Loucy (cell line): ENCODE measurements at regions not wholly inside any gene's neighbourhood (a gene's known extent, or its start where the extent isn't known, plus 50 kb on each side); places are given as distances from the start of the nearest gene placed in this dataset.

ENCODE experiments used
- H2AFZ ChIP-seq: fragments of 200-600 bp; sonication (generic); 2 replicates; pipeline ENCODE4 v1.6.0; 2016; ENCODE audit warnings: antibody characterized with exemption, mild to moderate bottlenecking, low read length, moderate library complexity
- H3F3A ChIP-seq: fragments of 200-600 bp; 2 replicates; pipeline ENCODE4 v1.6.0; 2016; ENCODE audit warnings: antibody characterized with exemption, low read depth, mild to moderate bottlenecking
- H3K27me3 ChIP-seq: fragments of 200-600 bp; sonication (generic); 2 replicates; pipeline ENCODE4 v1.6.1; 2014; ENCODE audit warnings: low read length, mild to moderate bottlenecking; ENCODE audit not compliant: insufficient read depth, poor library complexity, severe bottlenecking
- H3K36me3 ChIP-seq: fragments of 200-600 bp; sonication (generic); 2 replicates; pipeline ENCODE4 v1.6.1; 2016; ENCODE audit warnings: low read length; ENCODE audit not compliant: insufficient read depth
- H3K4me1 ChIP-seq: fragments of 200-600 bp; sonication (generic); 2 replicates; pipeline ENCODE4 v1.5.1; 2014; ENCODE audit warnings: low read length, mild to moderate bottlenecking; ENCODE audit not compliant: insufficient read depth, poor library complexity, severe bottlenecking
- H3K4me2 ChIP-seq: fragments of 200-600 bp; sonication (generic); 2 replicates; pipeline ENCODE4 v1.6.0; 2014; ENCODE audit warnings: antibody characterized with exemption, low read length, low read depth, mild to moderate bottlenecking; ENCODE audit not compliant: poor library complexity, severe bottlenecking
- H3K4me3 ChIP-seq: fragments of 200-600 bp; sonication (generic); 2 replicates; pipeline ENCODE4 v1.5.1; 2014; ENCODE audit warnings: low read length, mild to moderate bottlenecking, mixed read lengths; ENCODE audit not compliant: poor library complexity, severe bottlenecking
- H3K79me2 ChIP-seq: fragments of 200-600 bp; sonication (generic); 2 replicates; pipeline ENCODE4 v1.6.1; 2014; ENCODE audit warnings: low read length; ENCODE audit not compliant: insufficient read depth
- H3K9ac ChIP-seq: fragments of 200-600 bp; sonication (generic); 2 replicates; pipeline ENCODE4 v1.6.0; 2014; ENCODE audit warnings: mild to moderate bottlenecking, low read depth, low read length, moderate library complexity; ENCODE audit not compliant: poor library complexity, severe bottlenecking
- H3K9me2 ChIP-seq: fragments of 200-600 bp; sonication (generic); replicated peaks from 2 replicates; pipeline ENCODE4 v1.6.1; 2016; ENCODE audit warnings: low read depth, low read length, mixed read lengths
- H3K9me3 ChIP-seq: fragments of 200-600 bp; sonication (generic); 2 replicates; pipeline ENCODE4 v1.6.1; 2014; ENCODE audit warnings: mild to moderate bottlenecking, antibody characterized with exemption, low read length, low read depth; ENCODE audit not compliant: insufficient read depth
- H4K20me1 ChIP-seq: fragments of 200-600 bp; sonication (generic); 2 replicates; pipeline ENCODE4 v1.6.0; 2014; ENCODE audit warnings: antibody characterized with exemption, low read length, mild to moderate bottlenecking; ENCODE audit not compliant: insufficient read depth, poor library complexity, severe bottlenecking
- EZH2phosphoT487 ChIP-seq: fragments of 200-600 bp; IDR thresholded peaks from 2 replicates; pipeline ENCODE4 v1.6.1; 2018; ENCODE audit warnings: antibody characterized with exemption, mild to moderate bottlenecking, moderate library complexity, borderline replicate concordance
- TF ChIP-seq, protein P1 (sequence below): fragments of 200-600 bp; sonication (generic); conservative IDR thresholded peaks from 2 replicates; pipeline ENCODE4 v1.5.1; 2014; ENCODE audit warnings: mild to moderate bottlenecking, antibody characterized with exemption, low read length

DNA sequence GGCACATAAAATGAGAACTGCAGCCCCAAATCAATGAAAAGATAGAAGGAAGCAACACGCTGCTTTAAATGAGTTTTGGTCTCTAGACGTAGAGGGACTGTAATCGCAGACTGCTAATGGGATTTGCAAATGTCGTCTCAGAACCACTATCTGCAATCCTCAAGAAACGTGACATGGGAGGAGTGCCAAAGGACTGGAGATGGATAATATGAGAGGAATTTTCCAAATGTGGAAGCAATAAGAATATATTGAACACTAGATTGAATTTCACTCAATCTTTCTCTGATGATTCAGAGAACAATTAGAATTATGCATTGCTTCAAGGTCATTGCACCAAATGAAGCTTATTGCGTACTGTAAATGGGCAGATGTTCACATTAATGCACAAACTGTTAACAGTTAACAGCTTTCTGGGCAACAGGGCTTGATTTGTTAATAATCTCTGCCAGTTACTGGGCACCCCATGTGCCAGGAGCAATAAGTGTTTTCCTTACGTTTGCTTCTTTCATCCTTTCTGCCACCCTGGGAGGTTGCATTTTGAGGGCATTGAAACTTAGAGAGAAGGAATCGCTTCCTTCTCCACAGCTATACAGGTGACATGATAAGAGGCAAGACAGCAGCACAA is 62.8 kb upstream of the WASF3 start:
- Histone ChIP-seq H3K9me2 (no peaks in the 10 kb centered on the region), H2AFZ (no peak overlapping the region), H3K9me3 (no peaks in the 10 kb centered on the region), H3F3A (no peaks in the 10 kb centered on the region), H3K27me3 (no peaks in the 10 kb centered on the region), H3K36me3 (no peaks in the 10 kb centered on the region), H3K4me3 (no peak overlapping the region), H4K20me1 (no peaks in the 10 kb centered on the region), H3K4me1 (peaks cover 8% of the 10 kb centered on the region), H3K79me2 (no peaks in the 10 kb centered on the region), H3K9ac (no peak overlapping the region), H3K4me2 (no peak overlapping the region)
- no peak for TF ChIP-seq EZH2phosphoT487
- TF ChIP-seq, protein P1, sequence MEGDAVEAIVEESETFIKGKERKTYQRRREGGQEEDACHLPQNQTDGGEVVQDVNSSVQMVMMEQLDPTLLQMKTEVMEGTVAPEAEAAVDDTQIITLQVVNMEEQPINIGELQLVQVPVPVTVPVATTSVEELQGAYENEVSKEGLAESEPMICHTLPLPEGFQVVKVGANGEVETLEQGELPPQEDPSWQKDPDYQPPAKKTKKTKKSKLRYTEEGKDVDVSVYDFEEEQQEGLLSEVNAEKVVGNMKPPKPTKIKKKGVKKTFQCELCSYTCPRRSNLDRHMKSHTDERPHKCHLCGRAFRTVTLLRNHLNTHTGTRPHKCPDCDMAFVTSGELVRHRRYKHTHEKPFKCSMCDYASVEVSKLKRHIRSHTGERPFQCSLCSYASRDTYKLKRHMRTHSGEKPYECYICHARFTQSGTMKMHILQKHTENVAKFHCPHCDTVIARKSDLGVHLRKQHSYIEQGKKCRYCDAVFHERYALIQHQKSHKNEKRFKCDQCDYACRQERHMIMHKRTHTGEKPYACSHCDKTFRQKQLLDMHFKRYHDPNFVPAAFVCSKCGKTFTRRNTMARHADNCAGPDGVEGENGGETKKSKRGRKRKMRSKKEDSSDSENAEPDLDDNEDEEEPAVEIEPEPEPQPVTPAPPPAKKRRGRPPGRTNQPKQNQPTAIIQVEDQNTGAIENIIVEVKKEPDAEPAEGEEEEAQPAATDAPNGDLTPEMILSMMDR = no peak

DNA sequence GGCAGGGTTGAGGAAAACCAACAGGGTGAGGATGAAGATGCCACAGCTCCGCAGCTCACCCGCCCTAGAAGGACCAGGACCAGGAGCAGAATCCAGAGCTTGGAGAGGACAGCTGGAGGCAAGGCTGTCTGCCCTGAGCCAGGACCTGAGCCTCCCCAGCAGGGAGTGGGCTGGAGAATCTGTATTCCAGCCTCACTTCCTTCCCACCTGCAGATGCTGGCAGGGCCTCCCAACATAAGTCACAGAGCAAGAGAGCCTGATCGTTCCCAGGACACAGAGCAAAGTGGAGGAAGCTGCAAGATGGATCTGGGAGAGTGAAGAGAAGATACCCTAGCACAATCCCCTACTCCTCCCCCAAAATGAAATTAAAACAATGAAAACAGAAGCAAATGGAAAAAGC is 61.7 kb upstream of the WASF3 start:
- H2AFZ ChIP-seq = no peak overlapping the region
- H3K27me3 ChIP-seq = no peaks in the 10 kb centered on the region
- no peak for TF ChIP-seq EZH2phosphoT487
- TF ChIP-seq, protein P1 = no peak
- peaks cover 12% of the 10 kb centered on the region for H3K4me1 ChIP-seq
- no peak overlapping the region for H3K4me2 ChIP-seq
- H4K20me1 ChIP-seq = no peaks in the 10 kb centered on the region
- H3K9me2 ChIP-seq = no peaks in the 10 kb centered on the region
- no peaks in the 10 kb centered on the region for H3K79me2 ChIP-seq
- no peaks in the 10 kb centered on the region for H3K36me3 ChIP-seq
- no peak overlapping the region for H3K9ac ChIP-seq
- H3K9me3 ChIP-seq = no peaks in the 10 kb centered on the region
- no peak overlapping the region for H3K4me3 ChIP-seq
- no peaks in the 10 kb centered on the region for H3F3A ChIP-seq

DNA sequence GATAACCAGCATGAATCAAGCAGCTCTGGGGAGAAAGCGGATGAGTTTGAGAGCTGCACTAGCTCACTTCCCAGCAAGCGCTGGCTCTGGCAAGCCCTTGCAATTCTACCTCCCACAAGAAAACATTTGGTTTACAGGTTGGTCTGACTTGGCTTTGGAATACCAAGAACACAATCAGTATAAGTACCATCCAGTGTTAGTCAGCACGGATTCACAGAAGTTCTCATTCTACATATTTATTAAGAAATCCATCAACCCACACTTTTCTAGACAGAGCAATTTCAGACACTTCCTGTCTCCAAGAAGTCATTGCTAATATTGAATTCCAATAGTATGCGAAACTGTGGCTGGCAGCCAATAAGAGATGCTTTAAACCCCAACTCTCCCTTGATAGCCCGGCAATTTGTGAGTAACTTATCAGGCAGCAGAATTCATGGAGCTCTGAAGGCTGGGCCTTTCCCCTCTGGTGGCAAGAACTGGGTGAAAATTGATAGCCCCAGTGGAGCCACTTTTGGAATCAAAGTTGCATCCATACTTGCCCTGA is 59.4 kb upstream of the WASF3 start:
- H3K9me3 ChIP-seq = no peaks in the 10 kb centered on the region

More for the DNA sequence above, 59.4 kb upstream of the WASF3 start:
- Histone ChIP-seq H2AFZ (0 out of 2 replicates have a peak overlapping the region, but pooled peaks have one; percentile 23), H3K4me1 (peaks cover 32% of the 10 kb centered on the region), H3K9me2 (no peaks in the 10 kb centered on the region), H4K20me1 (no peaks in the 10 kb centered on the region), H3K36me3 (no peaks in the 10 kb centered on the region), H3K79me2 (no peaks in the 10 kb centered on the region), H3K27me3 (no peaks in the 10 kb centered on the region), H3K4me2 (no peak overlapping the region), H3K4me3 (no peak overlapping the region), H3F3A (no peaks in the 10 kb centered on the region), H3K9ac (no peak overlapping the region)
- TF ChIP-seq, protein P1 = no peak
- no peak for TF ChIP-seq EZH2phosphoT487
